A673 (cell line): ENCODE measurements at regions not wholly inside any gene's neighbourhood (a gene's known extent, or its start where the extent isn't known, plus 50 kb on each side); places are given as distances from the start of the nearest gene placed in this dataset.
"Not testable (repeated sequence)": the region's sequence is repeated elsewhere in the genome, so short reads cannot be mapped to it uniquely, and the experiment has no call there.

Experiments
- EZH2 ChIP-seq: fragments of 200-600 bp; sonication (generic); IDR thresholded peaks from 2 replicates; pipeline ENCODE4 v1.6.1; 2017; ENCODE audit warnings: borderline replicate concordance, low read depth, mild to moderate bottlenecking, mixed read lengths, antibody characterized with exemption, low read length; ENCODE audit not compliant: poor library complexity, severe bottlenecking
- TF ChIP-seq, protein P1 (sequence below): fragments of 300-800, 200-600 bp; sonication (generic); conservative IDR thresholded peaks from 2 replicates; pipeline ENCODE4 v1.5.1; 2017; ENCODE audit warnings: low read depth, mild to moderate bottlenecking, antibody characterized with exemption, low read length, moderate library complexity, mixed read lengths

DNA sequence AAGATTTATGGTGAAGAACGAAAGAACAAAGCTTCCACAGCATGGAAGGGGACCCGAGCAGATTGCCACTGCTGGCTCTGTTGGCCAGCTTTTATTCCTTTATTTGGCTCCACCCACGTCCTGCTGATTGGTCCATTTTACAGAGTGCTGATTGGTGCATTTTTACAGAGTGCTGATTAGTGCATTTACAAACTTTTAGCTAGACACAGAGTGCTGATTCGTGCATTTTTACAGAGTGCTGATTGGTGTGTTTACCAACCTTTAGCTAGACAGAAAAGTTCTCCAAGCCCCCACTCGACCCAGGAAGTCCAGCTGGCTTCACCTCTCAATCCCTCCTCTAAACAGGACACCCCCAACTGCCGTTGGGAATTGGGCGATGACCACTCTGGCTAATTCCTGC lies 511.5 kb downstream of the CCER1 start:
- TF ChIP-seq, protein P1, sequence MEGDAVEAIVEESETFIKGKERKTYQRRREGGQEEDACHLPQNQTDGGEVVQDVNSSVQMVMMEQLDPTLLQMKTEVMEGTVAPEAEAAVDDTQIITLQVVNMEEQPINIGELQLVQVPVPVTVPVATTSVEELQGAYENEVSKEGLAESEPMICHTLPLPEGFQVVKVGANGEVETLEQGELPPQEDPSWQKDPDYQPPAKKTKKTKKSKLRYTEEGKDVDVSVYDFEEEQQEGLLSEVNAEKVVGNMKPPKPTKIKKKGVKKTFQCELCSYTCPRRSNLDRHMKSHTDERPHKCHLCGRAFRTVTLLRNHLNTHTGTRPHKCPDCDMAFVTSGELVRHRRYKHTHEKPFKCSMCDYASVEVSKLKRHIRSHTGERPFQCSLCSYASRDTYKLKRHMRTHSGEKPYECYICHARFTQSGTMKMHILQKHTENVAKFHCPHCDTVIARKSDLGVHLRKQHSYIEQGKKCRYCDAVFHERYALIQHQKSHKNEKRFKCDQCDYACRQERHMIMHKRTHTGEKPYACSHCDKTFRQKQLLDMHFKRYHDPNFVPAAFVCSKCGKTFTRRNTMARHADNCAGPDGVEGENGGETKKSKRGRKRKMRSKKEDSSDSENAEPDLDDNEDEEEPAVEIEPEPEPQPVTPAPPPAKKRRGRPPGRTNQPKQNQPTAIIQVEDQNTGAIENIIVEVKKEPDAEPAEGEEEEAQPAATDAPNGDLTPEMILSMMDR, result not testable (repeated sequence)
- TF ChIP-seq EZH2, result not testable (repeated sequence)
